B cell (primary cell): ENCODE measurements at regions not wholly inside any gene's neighbourhood (a gene's known extent, or its start where the extent isn't known, plus 50 kb on each side); places are given as distances from the start of the nearest gene placed in this dataset.

Experiments
- ATAC-seq: fragments of 200-7000 bp; cut with Tn5 transposase; one replicate; pipeline ENCODE4 v1.10.0; 2021; ENCODE audit warnings: low read depth, mild to moderate bottlenecking, moderate number of reproducible peaks, moderate library complexity
- CTCF ChIA-PET: fragments of 350-600 bp; sonication (Branson Sonifier 250); formaldehyde crosslinking; loops from one replicate; lab custom pipeline; 2021; ENCODE audit warnings: antibody characterized with exemption, inconsistent platforms; lab: Charles Lee
- POLR2A ChIA-PET: fragments of 350-600 bp; sonication (Branson Sonifier 250); formaldehyde crosslinking; loops from one replicate; lab custom pipeline; 2021; ENCODE audit warnings: antibody characterized with exemption; lab: Charles Lee
- DNase-seq: peaks from one replicate; pipeline ENCODE4 v3.0.0; 2013
- H2AFZ ChIP-seq: 2 replicates; pipeline ENCODE4 v1.6.1; 2012; ENCODE audit warnings: mild to moderate bottlenecking, low read depth, low read length; ENCODE audit not compliant: insufficient read depth, poor library complexity, severe bottlenecking
- H3K27ac ChIP-seq, 2 donors: 1 replicate in 1 of 2; 2 replicates in 1 of 2; pipeline ENCODE4 v1.5.1; 2012 to 2013; ENCODE audit warnings: low read length in 2 of 2, mild to moderate bottlenecking in 2 of 2, moderate library complexity in 1 of 2
- H3K27me3 ChIP-seq, 4 experiments: fragments of 200-600 bp in 1 of 4; sonication (generic) in 1 of 4; replicated peaks in 1 of 4; 1 replicate in 2 of 4; 2 replicates in 2 of 4; pipeline versions ENCODE4 v1.6.1 to v1.7.0; 2013 to 2016; ENCODE audit warnings: low read length in 3 of 4, mild to moderate bottlenecking in 2 of 4, mixed read lengths in 1 of 4, moderate library complexity in 1 of 4; ENCODE audit not compliant: insufficient read depth in 4 of 4, control insufficient read depth in 3 of 4; ENCODE audit errors: control extremely low read depth in 1 of 4
- H3K36me3 ChIP-seq, 2 experiments: replicated peaks in 1 of 2; 1 replicate in 1 of 2; 2 replicates in 1 of 2; pipeline versions ENCODE4 v1.6.1 to v1.7.1; 2013; ENCODE audit warnings: low read length in 1 of 2; ENCODE audit not compliant: insufficient read depth in 2 of 2, control insufficient read depth in 1 of 2; ENCODE audit errors: control extremely low read depth in 1 of 2, extremely low read depth in 1 of 2
- H3K4me1 ChIP-seq, 2 donors: fragments of 200-600 bp in 1 of 2; sonication (generic) in 1 of 2; 1 replicate in 1 of 2; 2 replicates in 1 of 2; pipeline versions ENCODE4 v1.5.1 to v1.6.1; 2013 to 2017; ENCODE audit warnings: low read length in 2 of 2; ENCODE audit not compliant: control insufficient read depth in 2 of 2, insufficient read depth in 2 of 2
- H3K4me2 ChIP-seq: replicated peaks from 2 replicates; pipeline ENCODE3; 2012; ENCODE audit warnings: mild to moderate bottlenecking, low read depth, low read length; ENCODE audit not compliant: poor library complexity, severe bottlenecking
- H3K4me3 ChIP-seq, 5 experiments: fragments of 200-600 bp in 1 of 5; sonication (generic) in 1 of 5; 1 replicate in 3 of 5; 2 replicates in 2 of 5; pipeline versions ENCODE4 v1.5.1 to v1.7.0; 2011 to 2016; ENCODE audit warnings: low read length in 4 of 5, mild to moderate bottlenecking in 4 of 5, low read depth in 2 of 5, control low read depth in 1 of 5, moderate library complexity in 1 of 5; ENCODE audit not compliant: insufficient read depth in 1 of 5; ENCODE audit errors: control extremely low read depth in 1 of 5, extremely low read depth in 1 of 5
- H3K79me2 ChIP-seq: fragments of 200-600 bp; sonication (generic); one replicate; pipeline ENCODE4 v1.6.0; 2016; ENCODE audit warnings: low read length; ENCODE audit not compliant: control insufficient read depth, insufficient read depth
- H3K9ac ChIP-seq: fragments of 200-600 bp; sonication (generic); 2 replicates; pipeline ENCODE4 v1.6.1; 2017; ENCODE audit warnings: mild to moderate bottlenecking, low read length, moderate library complexity
- H3K9me3 ChIP-seq, 3 donors: one replicate each; pipeline versions ENCODE4 v1.6.1 to v1.7.1; 2013; ENCODE audit warnings: low read length in 2 of 3; ENCODE audit not compliant: control insufficient read depth in 2 of 3, insufficient read depth in 1 of 3; ENCODE audit errors: control extremely low read depth in 1 of 3
- H4K20me1 ChIP-seq: 2 replicates; pipeline ENCODE4 v1.6.0; 2012; ENCODE audit warnings: mild to moderate bottlenecking, low read length; ENCODE audit not compliant: insufficient read depth, control insufficient read depth, poor library complexity, severe bottlenecking
- H3K27ac Mint-ChIP-seq: one replicate; pipeline ENCODE4 v1.8.0; 2021; ENCODE audit warnings: mixed read lengths
- H3K27me3 Mint-ChIP-seq: one replicate; pipeline ENCODE4 v1.8.0; 2021; ENCODE audit warnings: mixed read lengths
- H3K4me1 Mint-ChIP-seq: one replicate; pipeline ENCODE4 v1.8.0; 2021; ENCODE audit warnings: mixed read lengths
- H3K4me3 Mint-ChIP-seq: one replicate; pipeline ENCODE4 v1.8.0; 2021; ENCODE audit warnings: mixed read lengths
- H3K9me3 Mint-ChIP-seq: one replicate; pipeline ENCODE4 v1.8.0; 2022; ENCODE audit warnings: mixed read lengths; ENCODE audit not compliant: insufficient read depth
- CTCF ChIP-seq: fragments of 200-600 bp; IDR thresholded peaks from one replicate; pipeline ENCODE4 v1.8.0; 2022; ENCODE audit warnings: antibody characterized with exemption, mild to moderate bottlenecking
- EZH2 ChIP-seq: IDR thresholded peaks from 2 replicates; pipeline ENCODE4 v1.6.1; 2012; ENCODE audit warnings: borderline replicate concordance, low read depth, mild to moderate bottlenecking, moderate library complexity, low read length; ENCODE audit not compliant: insufficient read depth, poor library complexity, severe bottlenecking
- WGBS: methylation state at CpG from one replicate; pipeline ENCODE4 v1.1.5; 2013; ENCODE audit warnings: missing lambda C conversion rate; ENCODE audit not compliant: insufficient coverage; 5-methylcytosine and 5-hydroxymethylcytosine counted together
- intact Hi-C: fragments of 100-400 bp; cut with micrococcal nuclease; formaldehyde crosslinking; loops from one replicate; pipeline ENCODE4 v1.10.0; 2022

- no peaks in the 10 kb centered on the region for H3K79me2 ChIP-seq
- Mint-ChIP-seq H3K27ac (no peak overlapping the region), H3K4me1 (no peaks in the 10 kb centered on the region), H3K4me3 (no peak overlapping the region), H3K9me3 (peaks cover 6% of the 10 kb centered on the region), H3K27me3 (no peaks in the 10 kb centered on the region)
- no peaks in the 10 kb centered on the region for H4K20me1 ChIP-seq
- no peak for DNase-seq
- POLR2A ChIA-PET: no interaction called here
- H3K27ac ChIP-seq: no peak overlapping the region
- H3K9ac ChIP-seq: no peak overlapping the region
- no peak overlapping the region for H3K4me2 ChIP-seq
- H3K9me3 ChIP-seq: no peaks in the 10 kb centered on the region
- H3K4me1 ChIP-seq: no peaks in the 10 kb centered on the region
- no peaks in the 10 kb centered on the region for H3K27me3 ChIP-seq
- H2AFZ ChIP-seq: no peak overlapping the region
- intact Hi-C loops: no loop called here
- no peak for TF ChIP-seq CTCF
- no peak for TF ChIP-seq EZH2
- no peak for ATAC-seq
- H3K4me3 ChIP-seq: no peak overlapping the region
- no peaks in the 10 kb centered on the region for H3K36me3 ChIP-seq
- 30% methylated on average over 1 of the region's 4 CpGs for WGBS
- CTCF ChIA-PET: no interaction called here
Measured at GRCh38 chr2:211237586-211238275, 681.3 kb downstream of the CPS1 start.

GRCh38 chr2:211241891-211242290 is 685.5 kb downstream of the CPS1 start:
- Mint-ChIP-seq H3K27ac (no peak overlapping the region), H3K4me1 (no peaks in the 10 kb centered on the region), H3K9me3 (peaks cover 2% of the 10 kb centered on the region), H3K27me3 (no peaks in the 10 kb centered on the region), H3K4me3 (no peak overlapping the region)
- H3K27ac ChIP-seq: no peak overlapping the region
- no peaks in the 10 kb centered on the region for H3K9me3 ChIP-seq
- TF ChIP-seq CTCF: no peak
- no peak for TF ChIP-seq EZH2
- no peak overlapping the region for H2AFZ ChIP-seq
- no peak overlapping the region for H3K4me3 ChIP-seq
- 100% methylated on average over 1 of the region's 3 CpGs for WGBS
- ChIA-PET CTCF (no interaction called here), POLR2A (no interaction called here)
- H3K36me3 ChIP-seq: no peaks in the 10 kb centered on the region
- no peaks in the 10 kb centered on the region for H3K79me2 ChIP-seq
- ATAC-seq (no peak), DNase-seq (no peak)
- H3K4me2 ChIP-seq: no peak overlapping the region
- no peaks in the 10 kb centered on the region for H3K4me1 ChIP-seq
- intact Hi-C loops: no loop called here
- H4K20me1 ChIP-seq: no peaks in the 10 kb centered on the region
- H3K27me3 ChIP-seq: no peaks in the 10 kb centered on the region
- no peak overlapping the region for H3K9ac ChIP-seq
